Naive thymus-derived CD4-positive, alpha-beta T cell (primary cell): ENCODE measurements at regions not wholly inside any gene's neighbourhood (a gene's known extent, or its start where the extent isn't known, plus 50 kb on each side); places are given as distances from the start of the nearest gene placed in this dataset.
A peak's percentile ranks its signal among the peaks of the same experiment; 100 is the strongest.

Experiments
- ATAC-seq: fragments of 150-1000 bp; cut with Tn5 transposase; 2 replicates; pipeline ENCODE4 v1.10.0; 2021; ENCODE audit warnings: mild to moderate bottlenecking, moderate library complexity
- CTCF ChIA-PET: fragments of 350-600 bp; sonication (Branson Sonifier 250); formaldehyde crosslinking; loops from one replicate; lab custom pipeline; 2021; ENCODE audit warnings: antibody characterized with exemption; lab: Charles Lee
- POLR2A ChIA-PET: fragments of 350-600 bp; sonication (Branson Sonifier 250); formaldehyde crosslinking; loops from one replicate; lab custom pipeline; 2021; ENCODE audit warnings: antibody characterized with exemption, inconsistent platforms; lab: Charles Lee
- DNase-seq, 9 donors: peaks; one replicate each; pipeline versions ENCODE4 v3.0.0 to v3.0.0-alpha.2; 2020 to 2022; ENCODE audit warnings: mixed read lengths in 1 of 9
- H3K27ac ChIP-seq: one replicate; pipeline ENCODE4 v1.7.0; 2013; ENCODE audit warnings: mild to moderate bottlenecking, low read depth, low read length, moderate library complexity
- H3K27me3 ChIP-seq, 2 donors: one replicate each; pipeline ENCODE4 v1.7.0; 2013; ENCODE audit warnings: low read length in 2 of 2, mild to moderate bottlenecking in 2 of 2, moderate library complexity in 2 of 2; ENCODE audit not compliant: control insufficient read depth in 2 of 2, insufficient read depth in 2 of 2
- H3K36me3 ChIP-seq, 3 experiments: 1 replicate in 2 of 3; 2 replicates in 1 of 3; pipeline ENCODE4 v1.7.0; 2013; ENCODE audit warnings: low read length in 3 of 3, mild to moderate bottlenecking in 3 of 3, moderate library complexity in 1 of 3; ENCODE audit not compliant: insufficient read depth in 3 of 3, control insufficient read depth in 2 of 3
- H3K4me1 ChIP-seq, 2 donors: one replicate each; pipeline ENCODE4 v1.7.0; 2013; ENCODE audit warnings: low read length in 2 of 2, mild to moderate bottlenecking in 2 of 2, moderate library complexity in 1 of 2; ENCODE audit not compliant: control insufficient read depth in 2 of 2, insufficient read depth in 2 of 2
- H3K4me3 ChIP-seq: 2 replicates; pipeline ENCODE4 v1.7.0; 2013; ENCODE audit warnings: mild to moderate bottlenecking, low read length
- H3K9me3 ChIP-seq, 3 experiments: 1 replicate in 2 of 3; 2 replicates in 1 of 3; pipeline ENCODE4 v1.7.0; 2013; ENCODE audit warnings: low read length in 3 of 3; ENCODE audit not compliant: control insufficient read depth in 2 of 3
- H3K27ac Mint-ChIP-seq, 9 donors: one replicate each; pipeline ENCODE4 v1.8.0; 2020 to 2022; ENCODE audit warnings: mixed read lengths in 9 of 9, mild to moderate bottlenecking in 8 of 9, moderate library complexity in 5 of 9, inconsistent platforms in 2 of 9
- H3K27me3 Mint-ChIP-seq, 5 donors: one replicate each; pipeline ENCODE4 v1.8.0; 2021 to 2022; ENCODE audit warnings: mixed read lengths in 5 of 5, mild to moderate bottlenecking in 1 of 5
- H3K36me3 Mint-ChIP-seq, 5 donors: one replicate each; pipeline ENCODE4 v1.8.0; 2020 to 2022; ENCODE audit warnings: mixed read lengths in 5 of 5, mild to moderate bottlenecking in 3 of 5, inconsistent platforms in 1 of 5
- H3K4me1 Mint-ChIP-seq, 7 donors: one replicate each; pipeline ENCODE4 v1.8.0; 2020 to 2022; ENCODE audit warnings: mixed read lengths in 7 of 7, mild to moderate bottlenecking in 3 of 7, inconsistent platforms in 1 of 7
- H3K4me3 Mint-ChIP-seq, 10 donors: one replicate each; pipeline ENCODE4 v1.8.0; 2020 to 2022; ENCODE audit warnings: mild to moderate bottlenecking in 10 of 10, mixed read lengths in 10 of 10, moderate library complexity in 6 of 10, inconsistent platforms in 2 of 10
- H3K9me3 Mint-ChIP-seq, 11 donors: one replicate each; pipeline ENCODE4 v1.8.0; 2020 to 2022; ENCODE audit warnings: mixed read lengths in 11 of 11, mild to moderate bottlenecking in 4 of 11, inconsistent platforms in 1 of 11, moderate library complexity in 1 of 11
- intact Hi-C, 2 donors: fragments of 100-400 bp; cut with micrococcal nuclease; formaldehyde crosslinking; loops; one replicate each; pipeline ENCODE4 v1.15.1; 2023

DNA sequence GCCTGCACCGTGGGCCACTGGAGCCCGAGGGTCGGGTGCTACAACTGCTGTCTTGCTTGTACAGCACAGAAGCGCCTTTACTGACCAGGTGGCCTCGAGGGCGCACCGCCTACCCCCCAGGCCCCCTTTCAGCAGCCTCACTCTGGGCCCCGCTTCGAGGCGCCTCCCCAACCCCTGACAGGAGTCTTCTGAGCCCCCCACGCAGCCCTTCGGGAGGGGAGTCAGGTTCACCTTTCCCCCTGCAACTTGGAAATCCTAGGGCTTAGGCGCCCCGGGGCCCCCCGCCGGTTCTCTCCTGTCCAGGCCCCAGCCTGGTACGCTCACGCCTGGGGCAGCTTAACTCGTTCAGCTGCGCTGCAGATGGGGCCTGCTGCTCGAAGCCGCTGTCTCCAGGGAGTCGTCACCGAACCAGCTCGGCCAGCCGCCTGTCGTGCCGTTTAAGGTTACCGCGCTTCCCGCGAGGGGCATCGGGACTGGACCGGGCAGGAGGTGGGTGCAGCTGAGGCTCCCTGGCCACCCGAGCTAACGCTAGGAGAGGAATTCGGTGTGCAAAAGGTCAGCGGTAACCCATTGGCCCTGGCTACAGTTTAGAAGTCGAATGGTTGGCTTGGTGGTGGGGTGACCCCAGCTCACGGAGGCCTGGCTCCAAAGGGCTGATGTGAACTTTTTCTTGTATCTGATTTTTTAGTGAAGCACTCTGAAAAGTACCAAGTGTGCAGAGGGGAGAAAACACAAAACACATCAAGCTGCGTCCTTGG lies 58.9 kb upstream of the BCOR start:
- Histone ChIP-seq H3K27ac (no peak overlapping the region), H3K4me3 (no peak overlapping the region), H3K27me3 (no peaks in the 10 kb centered on the region), H3K36me3 (no peaks in the 10 kb centered on the region), H3K9me3 (no peaks in the 10 kb centered on the region), H3K4me1 (peaks cover 0 to 4% of the 10 kb centered on the region in 2 donors)
- Mint-ChIP-seq H3K9me3 (no peaks in the 10 kb centered on the region), H3K4me3 (peak overlapping the region in 9 of 10 donors; percentile 45 to 74 (median 68)), H3K27ac (peak overlapping the region in 5 of 9 donors; percentile 24 to 71 (median 69)), H3K4me1 (peaks cover 0 to 17% (median 8%) of the 10 kb centered on the region in 7 donors), H3K36me3 (no peaks in the 10 kb centered on the region), H3K27me3 (peaks cover 0 to 3% (median 0%) of the 10 kb centered on the region in 5 donors)
- DNase-seq (no peak), ATAC-seq (no peak)
- ChIA-PET POLR2A (interaction anchor here (0.9 to 9.4 kb wide), 6 partner anchors 12 to 91 kb away, joined by 3 to 113 read pairs (median 5); partner anchors contain the start of gene BCOR), CTCF (interaction anchor here (1.0 kb wide), 1 partner anchor 140 kb away, joined by 3 read pairs; no protein-coding TSS in a partner anchor)
- intact Hi-C loops: no loop called here

GRCh38 chrX:40155589-40156469 lies 58.1 kb upstream of the BCOR start:
- Mint-ChIP-seq H3K9me3 (no peaks in the 10 kb centered on the region), H3K4me1 (peaks cover 0 to 17% (median 8%) of the 10 kb centered on the region in 7 donors), H3K4me3 (peak overlapping the region in 5 of 10 donors; percentile 47 to 88 (median 81)), H3K36me3 (no peaks in the 10 kb centered on the region), H3K27ac (no peak overlapping the region), H3K27me3 (peaks cover 0 to 6% (median 0%) of the 10 kb centered on the region in 5 donors)
- no peaks in the 10 kb centered on the region for H3K36me3 ChIP-seq
- H3K27me3 ChIP-seq: no peaks in the 10 kb centered on the region
- H3K4me3 ChIP-seq: peak overlapping the region; percentile 30
- ATAC-seq: no peak
- ChIA-PET CTCF (interaction anchor here (1.0 kb wide), 1 partner anchor 139 kb away, joined by 3 read pairs; no protein-coding TSS in a partner anchor), POLR2A (interaction anchor here (0.8 to 9.4 kb wide), 5 partner anchors 13 to 62 kb away, joined by 3 to 113 read pairs (median 6); partner anchors contain the start of gene BCOR)
- intact Hi-C loops: loop anchor here in 1 of 2 donors (2.0 kb wide), 1 partner anchor 145 kb away; no protein-coding TSS in a partner anchor
- H3K4me1 ChIP-seq: peaks cover 0 to 4% of the 10 kb centered on the region in 2 donors
- no peaks in the 10 kb centered on the region for H3K9me3 ChIP-seq
- no peak for DNase-seq
- no peak overlapping the region for H3K27ac ChIP-seq

DNA sequence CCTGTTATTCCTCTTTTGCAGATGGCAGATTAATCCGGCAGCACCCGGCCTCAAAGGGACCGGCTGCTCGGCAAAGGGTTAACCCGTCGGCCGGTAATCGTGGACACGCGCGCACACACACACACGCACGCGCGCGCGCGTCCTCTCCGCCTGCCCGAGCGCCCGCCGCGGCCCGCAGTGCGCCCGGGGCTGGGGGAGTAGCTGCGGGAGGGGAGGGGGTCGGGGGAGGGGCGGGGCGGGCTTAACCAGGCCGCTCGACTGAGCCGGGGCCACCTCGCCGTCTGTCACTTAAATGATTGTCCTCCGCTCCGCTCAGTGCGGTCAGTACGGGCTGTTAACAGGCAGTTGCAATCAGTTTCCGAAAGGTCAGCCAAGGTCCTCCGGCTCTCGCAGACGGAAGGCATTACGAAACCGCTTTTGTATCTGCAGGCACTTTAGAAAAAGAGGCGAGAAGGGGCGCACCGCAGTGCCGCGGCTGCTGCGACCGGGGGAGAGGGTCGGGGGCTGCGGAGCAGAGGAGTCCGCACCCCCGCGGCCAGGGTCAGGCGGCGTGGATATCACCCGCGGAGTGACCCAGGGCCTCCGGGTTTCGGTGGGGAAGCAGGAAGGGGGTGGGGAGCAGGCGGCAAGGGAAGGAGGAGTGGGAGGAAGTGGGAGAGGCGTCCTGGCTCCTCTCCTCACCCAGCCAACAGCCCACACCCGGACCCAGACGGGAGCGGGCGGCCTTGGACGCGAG lies 57.3 kb upstream of the BCOR start:
- Histone ChIP-seq H3K36me3 (no peaks in the 10 kb centered on the region), H3K27ac (no peak overlapping the region), H3K4me3 (peak overlapping the region; percentile 43), H3K27me3 (no peaks in the 10 kb centered on the region), H3K4me1 (peaks cover 0 to 4% of the 10 kb centered on the region in 2 donors), H3K9me3 (no peaks in the 10 kb centered on the region)
- peaks cover 0 to 18% (median 8%) of the 10 kb centered on the region in 7 donors for H3K4me1 Mint-ChIP-seq
- no peaks in the 10 kb centered on the region for H3K9me3 Mint-ChIP-seq
- peaks cover 0 to 6% (median 0%) of the 10 kb centered on the region in 5 donors for H3K27me3 Mint-ChIP-seq
- peak overlapping the region; percentile 78 to 88 (median 84) for H3K4me3 Mint-ChIP-seq
- ChIA-PET POLR2A (interaction anchor here (0.8 to 9.4 kb wide), 4 partner anchors 14 to 57 kb away, joined by 3 to 113 read pairs (median 32); partner anchors contain the start of gene BCOR), CTCF (no interaction called here)
- no peaks in the 10 kb centered on the region for H3K36me3 Mint-ChIP-seq
- ATAC-seq (peak; percentile 23), DNase-seq (peak in 1 of 9 donors; percentile 17)
- peak overlapping the region in 3 of 9 donors; percentile 43 to 76 (median 62) for H3K27ac Mint-ChIP-seq
- intact Hi-C loops: loop anchor here (1.0 to 5.0 kb wide), 3 partner anchors 14 to 423 kb away; no protein-coding TSS in a partner anchor

GRCh38 chrX:40154250-40154852 lies 56.6 kb upstream of the BCOR start:
- H3K27ac Mint-ChIP-seq: peak overlapping the region in 5 of 9 donors; percentile 43 to 76 (median 46)
- H3K9me3 Mint-ChIP-seq: no peaks in the 10 kb centered on the region
- intact Hi-C loops: loop anchor here (1.0 to 5.0 kb wide), 3 partner anchors 15 to 422 kb away; no protein-coding TSS in a partner anchor
- no peak overlapping the region for H3K27ac ChIP-seq
- H3K4me1 Mint-ChIP-seq: peaks cover 0 to 18% (median 8%) of the 10 kb centered on the region in 7 donors
- peaks cover 0 to 4% of the 10 kb centered on the region in 2 donors for H3K4me1 ChIP-seq
- ChIA-PET POLR2A (interaction anchor here (1.4 to 9.4 kb wide), 5 partner anchors 15 to 150 kb away, joined by 4 to 113 read pairs (median 44); partner anchors contain the start of gene BCOR), CTCF (interaction anchor here (1.3 to 1.8 kb wide), 2 partner anchors 15 to 57 kb away, joined by 5 to 8 read pairs; partner anchors contain the start of gene BCOR)
- H3K4me3 ChIP-seq: peak overlapping the region; percentile 43
- H3K27me3 ChIP-seq: no peaks in the 10 kb centered on the region
- no peaks in the 10 kb centered on the region for H3K36me3 ChIP-seq
- H3K36me3 Mint-ChIP-seq: no peaks in the 10 kb centered on the region
- no peak for ATAC-seq
- no peak for DNase-seq
- peak overlapping the region; percentile 77 to 88 (median 82) for H3K4me3 Mint-ChIP-seq
- no peaks in the 10 kb centered on the region for H3K9me3 ChIP-seq
- H3K27me3 Mint-ChIP-seq: peaks cover 0 to 6% (median 0%) of the 10 kb centered on the region in 5 donors

- Mint-ChIP-seq H3K9me3 (no peaks in the 10 kb centered on the region), H3K4me1 (peaks cover 0 to 22% (median 14%) of the 10 kb centered on the region in 7 donors), H3K27me3 (peaks cover 0 to 8% (median 0%) of the 10 kb centered on the region in 5 donors), H3K4me3 (peak overlapping the region; percentile 81 to 88 (median 84)), H3K27ac (peak overlapping the region in 7 of 9 donors; percentile 39 to 84 (median 70)), H3K36me3 (no peaks in the 10 kb centered on the region)
- peak overlapping the region; percentile 50 for H3K4me3 ChIP-seq
- ChIA-PET POLR2A (interaction anchor here (0.7 to 9.4 kb wide), 15 partner anchors 9 to 423 kb away, joined by 3 to 113 read pairs (median 5); partner anchors contain the start of gene BCOR), CTCF (interaction anchor here (0.7 to 1.8 kb wide), 5 partner anchors 14 to 147 kb away, joined by 3 to 8 read pairs (median 5); partner anchors contain the start of gene BCOR)
- DNase-seq (peak in 4 of 9 donors; percentile 32 to 75 (median 56)), ATAC-seq (peak; percentile 70)
- peak overlapping the region; percentile 27 for H3K27ac ChIP-seq
- no peaks in the 10 kb centered on the region for H3K36me3 ChIP-seq
- no peaks in the 10 kb centered on the region for H3K9me3 ChIP-seq
- intact Hi-C loops: loop anchor here (1.0 to 5.0 kb wide), 8 partner anchors 16 to 421 kb away; no protein-coding TSS in a partner anchor
- no peaks in the 10 kb centered on the region for H3K27me3 ChIP-seq
- H3K4me1 ChIP-seq: peaks cover 0 to 4% of the 10 kb centered on the region in 2 donors
Observed at GRCh38 chrX:40153345-40154249, 55.8 kb upstream of the BCOR start.
